ENCODE measurements at regions not wholly inside any gene's neighbourhood (a gene's known extent, or its start where the extent isn't known, plus 50 kb on each side); places are given as distances from the start of the nearest gene placed in this dataset.

DNA sequence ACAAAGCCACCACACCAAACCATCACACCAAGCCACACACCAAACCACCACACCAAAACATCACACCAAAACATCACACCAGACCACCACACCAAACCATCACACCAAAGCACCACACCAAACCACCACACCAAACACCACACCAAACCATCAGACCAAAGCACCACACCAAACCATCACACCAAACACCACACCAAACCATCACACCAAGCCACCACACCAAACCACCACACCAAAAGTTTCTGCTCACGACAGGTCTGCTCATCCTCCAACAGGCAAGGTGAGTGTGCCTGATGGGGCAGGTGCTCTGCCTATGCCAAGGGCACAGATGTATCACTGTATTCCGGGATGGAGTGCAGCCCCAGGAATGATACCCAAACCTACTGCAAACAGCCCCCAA lies 87.9 kb upstream of the FSTL4 start:
- Histone ChIP-seq H3K27ac (no peak overlapping the region), H3K4me1 (no peaks in the 10 kb centered on the region), H3K36me3 (no peaks in the 10 kb centered on the region), H3K27me3 (no peaks in the 10 kb centered on the region), H3K4me3 (no peak overlapping the region), H3K9me3 (no peaks in the 10 kb centered on the region)
- intact Hi-C loops (cut with DNase I; ENCODE audit: low total_unique reads) = no loop called here
- TF ChIP-seq, protein P1, sequence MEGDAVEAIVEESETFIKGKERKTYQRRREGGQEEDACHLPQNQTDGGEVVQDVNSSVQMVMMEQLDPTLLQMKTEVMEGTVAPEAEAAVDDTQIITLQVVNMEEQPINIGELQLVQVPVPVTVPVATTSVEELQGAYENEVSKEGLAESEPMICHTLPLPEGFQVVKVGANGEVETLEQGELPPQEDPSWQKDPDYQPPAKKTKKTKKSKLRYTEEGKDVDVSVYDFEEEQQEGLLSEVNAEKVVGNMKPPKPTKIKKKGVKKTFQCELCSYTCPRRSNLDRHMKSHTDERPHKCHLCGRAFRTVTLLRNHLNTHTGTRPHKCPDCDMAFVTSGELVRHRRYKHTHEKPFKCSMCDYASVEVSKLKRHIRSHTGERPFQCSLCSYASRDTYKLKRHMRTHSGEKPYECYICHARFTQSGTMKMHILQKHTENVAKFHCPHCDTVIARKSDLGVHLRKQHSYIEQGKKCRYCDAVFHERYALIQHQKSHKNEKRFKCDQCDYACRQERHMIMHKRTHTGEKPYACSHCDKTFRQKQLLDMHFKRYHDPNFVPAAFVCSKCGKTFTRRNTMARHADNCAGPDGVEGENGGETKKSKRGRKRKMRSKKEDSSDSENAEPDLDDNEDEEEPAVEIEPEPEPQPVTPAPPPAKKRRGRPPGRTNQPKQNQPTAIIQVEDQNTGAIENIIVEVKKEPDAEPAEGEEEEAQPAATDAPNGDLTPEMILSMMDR (IDR thresholded peaks at IDR 0.05) = no peak
- no peak for TF ChIP-seq POLR2A (IDR thresholded peaks at IDR 0.05)
- DNase-seq = no peak

DNA sequence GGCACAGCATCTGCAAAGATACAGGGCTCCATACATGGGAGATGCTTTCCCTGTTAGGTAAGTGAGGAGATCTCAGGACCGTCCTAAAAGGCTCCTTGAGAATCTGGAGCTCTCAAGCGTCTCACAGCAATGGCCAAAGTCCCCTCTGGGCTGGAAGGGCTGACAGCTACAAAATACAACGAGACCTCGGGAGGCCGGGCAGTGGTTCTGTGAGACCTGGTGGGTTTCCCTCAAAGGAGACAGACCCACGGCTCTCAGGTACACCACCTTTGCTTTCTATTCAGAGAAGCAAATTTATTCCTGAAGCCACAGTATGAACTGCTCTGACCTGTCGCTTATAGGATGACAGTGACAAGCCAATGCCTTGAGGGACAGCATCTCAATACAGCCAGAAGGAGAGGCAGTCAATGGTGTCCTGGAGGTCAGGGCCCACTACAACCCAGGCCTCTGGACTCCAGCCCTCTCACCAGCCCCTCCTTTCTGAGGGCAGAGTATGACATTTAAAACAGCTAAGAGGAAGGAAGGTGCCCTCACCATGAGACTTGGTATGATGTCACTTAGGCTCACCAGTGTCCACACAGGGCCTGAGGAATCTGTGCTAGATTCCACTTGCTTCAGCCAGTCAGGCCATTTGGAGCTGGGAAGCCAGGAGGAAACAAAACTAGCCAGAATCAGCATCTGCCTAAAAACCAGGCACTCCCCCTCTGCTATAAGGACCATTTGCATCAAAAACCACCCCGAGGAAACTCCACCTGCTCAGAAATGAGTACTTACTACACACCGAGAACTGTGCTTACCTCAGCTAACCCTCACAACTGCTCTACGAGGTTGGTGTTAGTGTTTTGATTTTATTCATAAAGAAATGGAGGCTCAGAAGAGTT lies 86.5 kb upstream of the FSTL4 start:
- Histone ChIP-seq H3K4me1 (no peaks in the 10 kb centered on the region), H3K4me3 (no peak overlapping the region), H3K27me3 (no peaks in the 10 kb centered on the region), H3K36me3 (no peaks in the 10 kb centered on the region), H3K9me3 (no peaks in the 10 kb centered on the region), H3K27ac (no peak overlapping the region)
- no peak for DNase-seq
- TF ChIP-seq, protein P1 (IDR thresholded peaks at IDR 0.05) = no peak
- TF ChIP-seq POLR2A (IDR thresholded peaks at IDR 0.05) = no peak
- intact Hi-C loops (cut with DNase I; ENCODE audit: low total_unique reads) = no loop called here

DNA sequence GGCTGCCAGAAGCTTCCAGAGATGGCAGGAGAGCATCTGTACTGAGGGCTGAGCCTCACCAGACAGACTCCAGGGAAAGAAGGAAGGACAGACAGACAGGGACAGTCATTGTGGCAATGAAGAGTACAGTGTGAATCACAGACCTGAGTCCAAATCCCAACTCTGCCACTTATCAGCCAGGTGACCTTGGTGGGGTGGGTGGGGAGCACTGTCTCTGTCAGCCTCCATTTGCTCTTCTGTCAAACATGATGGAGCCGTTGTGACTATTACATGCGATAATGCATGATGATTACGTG lies 85.9 kb upstream of the FSTL4 start:
- no peaks in the 10 kb centered on the region for H3K27me3 ChIP-seq
- no peak overlapping the region for H3K4me3 ChIP-seq
- TF ChIP-seq, protein P1 (IDR thresholded peaks at IDR 0.05) = no peak
- no peak for TF ChIP-seq POLR2A (IDR thresholded peaks at IDR 0.05)
- intact Hi-C loops (cut with DNase I; ENCODE audit: low total_unique reads) = no loop called here
- H3K4me1 ChIP-seq = no peaks in the 10 kb centered on the region
- H3K36me3 ChIP-seq = no peaks in the 10 kb centered on the region
- H3K9me3 ChIP-seq = no peaks in the 10 kb centered on the region
- no peak overlapping the region for H3K27ac ChIP-seq
- no peak for DNase-seq

DNA sequence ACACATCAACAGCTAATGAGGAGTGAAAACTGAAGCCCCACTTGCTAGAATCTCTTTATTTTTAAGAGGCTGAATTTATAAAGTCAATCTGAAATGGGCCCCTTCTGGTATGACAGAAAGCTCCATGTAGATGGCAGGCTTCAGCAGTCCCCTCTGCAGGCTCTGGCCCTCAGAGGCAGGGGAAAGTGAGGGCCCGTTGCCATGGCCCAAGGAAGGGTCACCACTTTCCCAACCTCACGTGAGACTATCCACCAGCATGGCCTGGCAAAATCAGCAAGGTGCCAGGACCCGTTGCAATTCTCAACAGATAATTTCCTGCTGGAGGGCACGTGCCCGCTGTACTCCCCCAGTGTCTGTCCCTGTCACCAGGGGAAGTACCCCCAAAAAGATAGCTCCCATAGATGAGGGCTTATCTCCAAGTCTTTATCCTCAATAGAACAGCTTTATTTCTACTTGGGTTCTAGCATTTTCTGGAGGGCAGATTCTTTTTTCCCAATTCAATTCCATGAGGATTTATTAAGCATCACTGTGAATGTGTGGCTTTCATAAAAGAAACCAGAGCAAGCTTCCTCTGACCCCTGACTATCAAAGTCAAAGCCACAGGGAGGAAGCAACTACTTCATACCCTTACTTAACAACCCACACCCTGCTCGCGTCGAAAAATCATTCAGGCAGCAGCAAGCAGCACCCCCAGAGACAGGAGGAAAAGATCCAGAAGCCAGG lies 85.4 kb upstream of the FSTL4 start:
- H3K27me3 ChIP-seq = no peaks in the 10 kb centered on the region
- intact Hi-C loops (cut with DNase I; ENCODE audit: low total_unique reads) = no loop called here
- no peaks in the 10 kb centered on the region for H3K9me3 ChIP-seq
- H3K4me1 ChIP-seq = no peaks in the 10 kb centered on the region
- H3K36me3 ChIP-seq = no peaks in the 10 kb centered on the region
- DNase-seq = no peak
- H3K27ac ChIP-seq = no peak overlapping the region
- H3K4me3 ChIP-seq = no peak overlapping the region
- TF ChIP-seq, protein P1 (IDR thresholded peaks at IDR 0.05) = no peak
- no peak for TF ChIP-seq POLR2A (IDR thresholded peaks at IDR 0.05)

DNA sequence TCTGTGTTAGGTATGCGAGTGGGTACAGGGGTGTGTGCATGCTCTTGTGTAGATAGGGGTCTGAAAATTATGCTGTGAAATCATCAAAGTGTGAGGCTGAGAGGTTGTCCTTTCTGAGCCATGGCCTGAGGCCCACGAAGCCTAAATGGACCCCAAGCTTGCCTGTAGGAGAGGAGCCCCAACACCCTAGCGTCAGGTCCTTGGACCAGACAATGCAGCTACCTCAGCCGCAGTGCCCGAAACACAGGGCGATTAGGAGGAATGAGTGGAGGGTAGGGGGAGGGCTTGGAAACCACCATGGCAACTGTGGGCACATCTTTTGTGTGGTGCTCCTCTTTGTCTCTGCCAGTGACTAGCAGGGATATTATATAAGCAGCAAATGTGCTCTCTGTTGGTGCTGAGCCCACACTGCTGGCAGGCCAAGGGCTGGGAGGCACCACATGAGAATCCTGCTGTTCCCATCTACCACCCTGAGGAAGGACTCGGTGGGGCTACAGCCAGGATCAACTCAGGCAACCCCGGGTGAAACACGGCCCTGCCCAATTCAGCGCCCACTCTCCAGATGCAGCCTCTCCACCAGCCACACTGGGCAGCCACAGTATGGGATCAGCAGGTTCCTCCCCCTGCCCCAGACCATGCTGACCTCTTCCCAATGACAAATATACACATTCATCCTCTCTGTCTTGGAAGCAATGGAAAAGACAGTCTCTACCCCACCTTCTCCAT lies 84.6 kb upstream of the FSTL4 start:
- Histone ChIP-seq H3K27ac (no peak overlapping the region), H3K4me3 (no peak overlapping the region), H3K36me3 (no peaks in the 10 kb centered on the region), H3K4me1 (no peaks in the 10 kb centered on the region), H3K27me3 (no peaks in the 10 kb centered on the region), H3K9me3 (no peaks in the 10 kb centered on the region)
- TF ChIP-seq POLR2A (IDR thresholded peaks at IDR 0.05) = no peak
- TF ChIP-seq, protein P1 (IDR thresholded peaks at IDR 0.05) = no peak
- no peak for DNase-seq
- intact Hi-C loops (cut with DNase I; ENCODE audit: low total_unique reads) = no loop called here

Measured in uterus (tissue), 3 donors.